ENCODE measurements at regions not wholly inside any gene's neighbourhood (a gene's known extent, or its start where the extent isn't known, plus 50 kb on each side); places are given as distances from the start of the nearest gene placed in this dataset.

GRCh38 chr6:84547341-84547801 is 217.0 kb downstream of the TBX18 start:
- TF ChIP-seq CTCF (IDR thresholded peaks at IDR 0.05) (no peak), POLR2A (IDR thresholded peaks at IDR 0.05) (no peak)
